T-helper 17 cell (primary cell): ENCODE measurements at regions not wholly inside any gene's neighbourhood (a gene's known extent, or its start where the extent isn't known, plus 50 kb on each side); places are given as distances from the start of the nearest gene placed in this dataset.

ENCODE experiments used
- ATAC-seq: fragments of 150-1000 bp; cut with Tn5 transposase; 2 replicates; pipeline ENCODE4 v1.10.0; 2021; ENCODE audit warnings: mild to moderate bottlenecking, moderate library complexity
- DNase-seq, 3 donors: peaks; one replicate each; pipeline versions ENCODE4 v3.0.0 to v3.0.0-alpha.2; 2020 to 2021
- H3K9me3 ChIP-seq: one replicate; pipeline ENCODE4 v1.7.0; 2013; ENCODE audit warnings: low read length, mild to moderate bottlenecking; ENCODE audit not compliant: control insufficient read depth, poor library complexity, severe bottlenecking
- H3K27ac Mint-ChIP-seq: one replicate; pipeline ENCODE4 v1.8.0; 2022; ENCODE audit warnings: mild to moderate bottlenecking, moderate library complexity, mixed read lengths
- H3K27me3 Mint-ChIP-seq: one replicate; pipeline ENCODE4 v1.8.0; 2022; ENCODE audit warnings: mixed read lengths
- H3K36me3 Mint-ChIP-seq: one replicate; pipeline ENCODE4 v1.8.0; 2022; ENCODE audit warnings: low read depth, mixed read lengths
- H3K4me1 Mint-ChIP-seq: one replicate; pipeline ENCODE4 v1.8.0; 2022; ENCODE audit warnings: mild to moderate bottlenecking, mixed read lengths
- H3K4me3 Mint-ChIP-seq: one replicate; pipeline ENCODE4 v1.8.0; 2022; ENCODE audit warnings: mild to moderate bottlenecking, moderate library complexity, mixed read lengths

- ATAC-seq (no peak), DNase-seq (no peak)
- H3K9me3 ChIP-seq = no peaks in the 10 kb centered on the region
- H3K36me3 Mint-ChIP-seq = no peaks in the 10 kb centered on the region
- H3K4me3 Mint-ChIP-seq = no peak overlapping the region
- H3K4me1 Mint-ChIP-seq = no peaks in the 10 kb centered on the region
- peaks cover 40% of the 10 kb centered on the region for H3K27me3 Mint-ChIP-seq
- no peak overlapping the region for H3K27ac Mint-ChIP-seq
Observed at GRCh38 chr15:29401644-29402043, 132.0 kb upstream of the NSMCE3 start.

GRCh38 chr15:29400701-29401100 lies 131.1 kb upstream of the NSMCE3 start:
- Mint-ChIP-seq H3K27me3 (peaks cover 48% of the 10 kb centered on the region), H3K4me3 (no peak overlapping the region), H3K27ac (no peak overlapping the region), H3K36me3 (no peaks in the 10 kb centered on the region), H3K4me1 (no peaks in the 10 kb centered on the region)
- H3K9me3 ChIP-seq = no peaks in the 10 kb centered on the region
- ATAC-seq = no peak
- no peak for DNase-seq

- Mint-ChIP-seq H3K4me3 (no peak overlapping the region), H3K27me3 (peaks cover 42% of the 10 kb centered on the region), H3K36me3 (no peaks in the 10 kb centered on the region), H3K27ac (no peak overlapping the region), H3K4me1 (no peaks in the 10 kb centered on the region)
- no peaks in the 10 kb centered on the region for H3K9me3 ChIP-seq
- ATAC-seq (no peak), DNase-seq (no peak)
Observed at GRCh38 chr15:29398907-29399306, 129.3 kb upstream of the NSMCE3 start.

- Mint-ChIP-seq H3K4me3 (no peak overlapping the region), H3K27ac (no peak overlapping the region), H3K36me3 (no peaks in the 10 kb centered on the region), H3K27me3 (peaks cover 29% of the 10 kb centered on the region), H3K4me1 (no peaks in the 10 kb centered on the region)
- ATAC-seq (no peak), DNase-seq (no peak)
- no peaks in the 10 kb centered on the region for H3K9me3 ChIP-seq
Observed at GRCh38 chr15:29396176-29396811, 126.7 kb upstream of the NSMCE3 start.

GRCh38 chr15:29393443-29393842 lies 123.8 kb upstream of the NSMCE3 start:
- Mint-ChIP-seq H3K4me3 (no peak overlapping the region), H3K36me3 (no peaks in the 10 kb centered on the region), H3K27ac (no peak overlapping the region), H3K27me3 (peaks cover 19% of the 10 kb centered on the region), H3K4me1 (no peaks in the 10 kb centered on the region)
- no peaks in the 10 kb centered on the region for H3K9me3 ChIP-seq
- ATAC-seq (no peak), DNase-seq (no peak)

GRCh38 chr15:29392358-29392757 lies 122.7 kb upstream of the NSMCE3 start:
- Mint-ChIP-seq H3K4me3 (no peak overlapping the region), H3K27me3 (peaks cover 11% of the 10 kb centered on the region), H3K27ac (no peak overlapping the region), H3K36me3 (no peaks in the 10 kb centered on the region), H3K4me1 (no peaks in the 10 kb centered on the region)
- no peaks in the 10 kb centered on the region for H3K9me3 ChIP-seq
- DNase-seq (no peak), ATAC-seq (no peak)

- Mint-ChIP-seq H3K27ac (no peak overlapping the region), H3K4me1 (no peaks in the 10 kb centered on the region), H3K36me3 (no peaks in the 10 kb centered on the region), H3K4me3 (no peak overlapping the region), H3K27me3 (peaks cover 10% of the 10 kb centered on the region)
- DNase-seq = no peak
- no peaks in the 10 kb centered on the region for H3K9me3 ChIP-seq
- ATAC-seq = no peak
Observed at GRCh38 chr15:29390051-29390450, 120.4 kb upstream of the NSMCE3 start.

- Mint-ChIP-seq H3K4me1 (no peaks in the 10 kb centered on the region), H3K27me3 (peaks cover 26% of the 10 kb centered on the region), H3K36me3 (peaks cover 5% of the 10 kb centered on the region), H3K4me3 (no peak overlapping the region), H3K27ac (no peak overlapping the region)
- ATAC-seq (no peak), DNase-seq (no peak)
- no peaks in the 10 kb centered on the region for H3K9me3 ChIP-seq
Observed at GRCh38 chr15:29386523-29386922, 116.9 kb upstream of the NSMCE3 start.

- peaks cover 5% of the 10 kb centered on the region for H3K36me3 Mint-ChIP-seq
- H3K27me3 Mint-ChIP-seq = peaks cover 26% of the 10 kb centered on the region
- H3K4me1 Mint-ChIP-seq = no peaks in the 10 kb centered on the region
- no peak overlapping the region for H3K4me3 Mint-ChIP-seq
- no peaks in the 10 kb centered on the region for H3K9me3 ChIP-seq
- no peak overlapping the region for H3K27ac Mint-ChIP-seq
- no peak for DNase-seq
- ATAC-seq = no peak
Observed at GRCh38 chr15:29383367-29383766, 113.7 kb upstream of the NSMCE3 start.

GRCh38 chr15:29382862-29383261 lies 113.2 kb upstream of the NSMCE3 start:
- ATAC-seq = no peak
- H3K9me3 ChIP-seq = no peaks in the 10 kb centered on the region
- H3K27ac Mint-ChIP-seq = no peak overlapping the region
- H3K4me1 Mint-ChIP-seq = no peaks in the 10 kb centered on the region
- H3K27me3 Mint-ChIP-seq = peaks cover 26% of the 10 kb centered on the region
- DNase-seq = no peak
- H3K36me3 Mint-ChIP-seq = peaks cover 5% of the 10 kb centered on the region
- no peak overlapping the region for H3K4me3 Mint-ChIP-seq

- Mint-ChIP-seq H3K4me3 (no peak overlapping the region), H3K36me3 (peaks cover 5% of the 10 kb centered on the region), H3K27me3 (peaks cover 38% of the 10 kb centered on the region), H3K4me1 (no peaks in the 10 kb centered on the region), H3K27ac (no peak overlapping the region)
- ATAC-seq (no peak), DNase-seq (no peak)
- H3K9me3 ChIP-seq = no peaks in the 10 kb centered on the region
Observed at GRCh38 chr15:29380466-29380865, 110.8 kb upstream of the NSMCE3 start.

GRCh38 chr15:29379647-29380046 lies 110.0 kb upstream of the NSMCE3 start:
- DNase-seq (no peak), ATAC-seq (no peak)
- Mint-ChIP-seq H3K4me3 (no peak overlapping the region), H3K36me3 (peaks cover 5% of the 10 kb centered on the region), H3K27me3 (peaks cover 40% of the 10 kb centered on the region), H3K27ac (no peak overlapping the region), H3K4me1 (no peaks in the 10 kb centered on the region)
- H3K9me3 ChIP-seq = no peaks in the 10 kb centered on the region

- DNase-seq = no peak
- no peak overlapping the region for H3K27ac Mint-ChIP-seq
Observed at GRCh38 chr15:29377161-29377560, 107.5 kb upstream of the NSMCE3 start.

GRCh38 chr15:29376590-29376989 lies 107.0 kb upstream of the NSMCE3 start:
- DNase-seq (no peak), ATAC-seq (no peak)
- Mint-ChIP-seq H3K4me1 (no peaks in the 10 kb centered on the region), H3K36me3 (no peaks in the 10 kb centered on the region), H3K27ac (no peak overlapping the region), H3K4me3 (no peak overlapping the region), H3K27me3 (peaks cover 29% of the 10 kb centered on the region)
- no peaks in the 10 kb centered on the region for H3K9me3 ChIP-seq

More at GRCh38 chr15:29377161-29377560, 107.5 kb upstream of the NSMCE3 start:
- no peak for ATAC-seq
- Mint-ChIP-seq H3K4me1 (no peaks in the 10 kb centered on the region), H3K4me3 (no peak overlapping the region), H3K27me3 (peaks cover 29% of the 10 kb centered on the region), H3K36me3 (no peaks in the 10 kb centered on the region)
- no peaks in the 10 kb centered on the region for H3K9me3 ChIP-seq
